ENCODE measurements at regions not wholly inside any gene's neighbourhood (a gene's known extent, or its start where the extent isn't known, plus 50 kb on each side); places are given as distances from the start of the nearest gene placed in this dataset.
"Not testable (repeated sequence)": the region's sequence is repeated elsewhere in the genome, so short reads cannot be mapped to it uniquely, and the experiment has no call there.

- TF ChIP-seq, protein P1, sequence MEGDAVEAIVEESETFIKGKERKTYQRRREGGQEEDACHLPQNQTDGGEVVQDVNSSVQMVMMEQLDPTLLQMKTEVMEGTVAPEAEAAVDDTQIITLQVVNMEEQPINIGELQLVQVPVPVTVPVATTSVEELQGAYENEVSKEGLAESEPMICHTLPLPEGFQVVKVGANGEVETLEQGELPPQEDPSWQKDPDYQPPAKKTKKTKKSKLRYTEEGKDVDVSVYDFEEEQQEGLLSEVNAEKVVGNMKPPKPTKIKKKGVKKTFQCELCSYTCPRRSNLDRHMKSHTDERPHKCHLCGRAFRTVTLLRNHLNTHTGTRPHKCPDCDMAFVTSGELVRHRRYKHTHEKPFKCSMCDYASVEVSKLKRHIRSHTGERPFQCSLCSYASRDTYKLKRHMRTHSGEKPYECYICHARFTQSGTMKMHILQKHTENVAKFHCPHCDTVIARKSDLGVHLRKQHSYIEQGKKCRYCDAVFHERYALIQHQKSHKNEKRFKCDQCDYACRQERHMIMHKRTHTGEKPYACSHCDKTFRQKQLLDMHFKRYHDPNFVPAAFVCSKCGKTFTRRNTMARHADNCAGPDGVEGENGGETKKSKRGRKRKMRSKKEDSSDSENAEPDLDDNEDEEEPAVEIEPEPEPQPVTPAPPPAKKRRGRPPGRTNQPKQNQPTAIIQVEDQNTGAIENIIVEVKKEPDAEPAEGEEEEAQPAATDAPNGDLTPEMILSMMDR (IDR thresholded peaks at IDR 0.05), result no peak
Measured at GRCh38 chr18:30675493-30675892, 367.0 kb downstream of the DSC3 start.

GRCh38 chr18:30675072-30675471 lies 367.5 kb downstream of the DSC3 start:
- no peaks in the 10 kb centered on the region for H3K27me3 ChIP-seq
- H3K9me3 ChIP-seq, result no peaks in the 10 kb centered on the region
- H3K27ac ChIP-seq, result no peak overlapping the region
- H3K36me3 ChIP-seq, result no peaks in the 10 kb centered on the region
- no peak for DNase-seq
- intact Hi-C loops (cut with DNase I; ENCODE audit: low total_unique reads), result no loop called here
- no peaks in the 10 kb centered on the region for H3K4me1 ChIP-seq
- no peak overlapping the region for H3K4me3 ChIP-seq
- TF ChIP-seq, protein P1 (IDR thresholded peaks at IDR 0.05), result no peak

More at GRCh38 chr18:30675493-30675892, 367.0 kb downstream of the DSC3 start:
- no peak for DNase-seq
- intact Hi-C loops (cut with DNase I; ENCODE audit: low total_unique reads), result no loop called here
- Histone ChIP-seq H3K4me3 (no peak overlapping the region), H3K27ac (no peak overlapping the region), H3K9me3 (no peaks in the 10 kb centered on the region), H3K4me1 (no peaks in the 10 kb centered on the region), H3K36me3 (no peaks in the 10 kb centered on the region), H3K27me3 (no peaks in the 10 kb centered on the region)

DNA sequence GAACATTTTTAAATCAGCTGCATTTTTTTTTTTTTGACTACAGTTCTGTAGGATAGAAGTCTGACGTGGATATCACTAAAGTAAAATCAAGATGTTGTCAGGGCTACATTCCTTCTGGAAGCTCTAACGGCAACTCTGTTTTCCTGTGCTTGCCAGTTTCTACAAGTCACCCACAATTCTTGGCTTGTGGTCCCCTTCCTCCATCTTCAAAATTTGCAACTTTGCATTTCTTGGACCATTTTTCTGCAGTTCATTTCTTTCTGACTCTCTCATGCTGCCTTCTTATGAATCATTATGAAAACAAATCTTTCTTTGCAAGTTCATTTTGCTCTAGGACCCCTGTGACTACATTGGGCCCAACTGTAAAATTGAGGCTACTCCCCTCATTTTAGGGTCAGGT lies 367.9 kb downstream of the DSC3 start:
- Histone ChIP-seq H3K4me3 (no peak overlapping the region), H3K27ac (no peak overlapping the region), H3K27me3 (no peaks in the 10 kb centered on the region), H3K4me1 (no peaks in the 10 kb centered on the region), H3K9me3 (no peaks in the 10 kb centered on the region), H3K36me3 (no peaks in the 10 kb centered on the region)
- intact Hi-C loops (cut with DNase I; ENCODE audit: low total_unique reads), result no loop called here
- no peak for DNase-seq
- TF ChIP-seq, protein P1 (IDR thresholded peaks at IDR 0.05), result no peak

GRCh38 chr18:30672439-30672838 lies 370.1 kb downstream of the DSC3 start:
- H3K36me3 ChIP-seq; H3K9me3 ChIP-seq; H3K27me3 ChIP-seq; H3K4me1 ChIP-seq; H3K27ac ChIP-seq; DNase-seq; intact Hi-C loops (cut with DNase I; ENCODE audit: low total_unique reads); H3K4me3 ChIP-seq: not testable (repeated sequence)

DNA sequence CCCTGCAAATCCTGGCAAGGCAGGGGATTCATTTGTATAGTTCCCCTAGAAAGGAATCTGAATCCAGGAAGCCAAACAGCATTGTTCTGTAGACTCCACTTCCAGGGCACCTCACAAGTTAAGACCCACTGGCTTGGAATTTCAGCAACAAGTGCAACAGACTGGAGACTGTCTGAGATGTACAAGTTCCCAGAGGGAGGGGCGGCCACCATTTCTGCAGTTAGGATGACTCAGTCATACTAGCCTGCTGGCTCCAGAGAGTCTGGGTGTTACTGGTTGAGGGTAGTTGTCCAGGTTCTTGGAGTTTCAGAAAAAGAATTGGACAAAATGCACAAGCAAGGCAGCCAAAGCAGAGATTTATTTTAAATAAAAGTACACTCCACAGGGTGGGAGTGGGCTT lies 384.2 kb downstream of the DSC3 start:
- no peak overlapping the region for H3K27ac ChIP-seq
- no peak overlapping the region for H3K4me3 ChIP-seq
- no peaks in the 10 kb centered on the region for H3K27me3 ChIP-seq
- no peaks in the 10 kb centered on the region for H3K4me1 ChIP-seq
- intact Hi-C loops (cut with DNase I; ENCODE audit: low total_unique reads), result no loop called here
- TF ChIP-seq, protein P1 (IDR thresholded peaks at IDR 0.05), result no peak
- H3K36me3 ChIP-seq, result no peaks in the 10 kb centered on the region
- DNase-seq, result no peak
- peaks cover 0 to 5% (median 2%) of the 10 kb centered on the region in 3 donors for H3K9me3 ChIP-seq

DNA sequence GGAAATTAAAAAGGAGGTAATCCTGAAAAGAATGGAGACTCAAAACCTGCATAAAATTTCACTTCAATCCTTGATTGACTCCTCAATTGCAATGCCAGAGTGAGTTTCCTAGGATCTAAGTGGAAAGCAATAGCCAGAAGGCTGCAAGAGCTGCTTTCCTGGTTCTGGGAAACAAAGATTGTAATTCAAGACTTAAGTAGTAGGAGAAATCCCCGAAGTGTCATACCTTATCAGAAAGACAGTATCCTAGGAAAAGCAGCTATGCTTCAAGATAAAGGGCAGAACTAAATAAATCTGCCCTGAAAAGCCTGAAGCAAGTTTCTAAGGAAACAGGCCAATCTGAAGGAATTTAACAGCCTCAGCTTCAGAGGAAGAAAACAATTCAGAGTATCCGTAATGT lies 390.2 kb downstream of the DSC3 start:
- Histone ChIP-seq H3K4me3 (no peak overlapping the region), H3K4me1 (no peaks in the 10 kb centered on the region), H3K27ac (no peak overlapping the region), H3K9me3 (no peaks in the 10 kb centered on the region), H3K27me3 (no peaks in the 10 kb centered on the region), H3K36me3 (no peaks in the 10 kb centered on the region)
- DNase-seq, result no peak
- TF ChIP-seq, protein P1 (IDR thresholded peaks at IDR 0.05), result no peak
- intact Hi-C loops (cut with DNase I; ENCODE audit: low total_unique reads), result no loop called here

Data from tibial artery (tissue), 4 donors.